Lower lobe of right lung (tissue), 2 donors: ENCODE measurements at regions not wholly inside any gene's neighbourhood (a gene's known extent, or its start where the extent isn't known, plus 50 kb on each side); places are given as distances from the start of the nearest gene placed in this dataset.
A peak's percentile ranks its signal among the peaks of the same experiment; 100 is the strongest.
"Not testable (repeated sequence)": the region's sequence is repeated elsewhere in the genome, so short reads cannot be mapped to it uniquely, and the experiment has no call there.

Experiments
- ATAC-seq, 2 donors: fragments of 200-7000 bp; cut with Tn5 transposase; one replicate each; pipeline ENCODE4 v1.9.1; 2020 to 2022; ENCODE audit warnings: mild to moderate bottlenecking in 2 of 2, moderate library complexity in 2 of 2
- DNase-seq: peaks from one replicate; pipeline ENCODE4 v3.0.0-alpha.2; 2020
- H3K27ac ChIP-seq: fragments of 200-600 bp; one replicate; pipeline ENCODE4 v1.8.0; 2022
- H3K27me3 ChIP-seq: fragments of 200-600 bp; one replicate; pipeline ENCODE4 v1.8.0; 2022; ENCODE audit warnings: low read depth
- H3K36me3 ChIP-seq: fragments of 200-600 bp; one replicate; pipeline ENCODE4 v1.8.0; 2022; ENCODE audit warnings: mild to moderate bottlenecking
- H3K4me1 ChIP-seq: fragments of 200-600 bp; one replicate; pipeline ENCODE4 v1.8.0; 2022
- H3K4me3 ChIP-seq: fragments of 200-600 bp; one replicate; pipeline ENCODE4 v1.8.0; 2022; ENCODE audit warnings: mild to moderate bottlenecking
- H3K9me3 ChIP-seq: fragments of 200-600 bp; one replicate; pipeline ENCODE4 v1.8.0; 2022
- CTCF ChIP-seq: fragments of 200-600 bp; IDR thresholded peaks from one replicate; pipeline ENCODE4 v1.8.0; 2022; ENCODE audit warnings: antibody characterized with exemption, mild to moderate bottlenecking
- intact Hi-C: fragments of 100-400 bp; cut with DNase I; formaldehyde crosslinking; loops from one replicate; pipeline ENCODE4 v1.11.0; 2022
- donor health status: DM: no; HTN: yes; CAD: no; lungs with severe emphysema.

GRCh38 chr4:127335073-127335620 lies 297.6 kb upstream of the INTU start:
- H3K36me3 ChIP-seq: no peaks in the 10 kb centered on the region
- no peak for ATAC-seq

GRCh38 chr4:127335732-127336131 lies 297.0 kb upstream of the INTU start:
- no peak for DNase-seq
- no peak for ATAC-seq
- Histone ChIP-seq H3K36me3 (no peaks in the 10 kb centered on the region), H3K4me1 (no peaks in the 10 kb centered on the region), H3K4me3 (no peak overlapping the region), H3K27me3 (no peaks in the 10 kb centered on the region), H3K27ac (no peak overlapping the region), H3K9me3 (no peaks in the 10 kb centered on the region)
- intact Hi-C loops: no loop called here
- TF ChIP-seq CTCF: no peak

More at GRCh38 chr4:127335073-127335620, 297.6 kb upstream of the INTU start:
- no peaks in the 10 kb centered on the region for H3K27me3 ChIP-seq
- no peaks in the 10 kb centered on the region for H3K9me3 ChIP-seq
- no peak overlapping the region for H3K27ac ChIP-seq
- H3K4me3 ChIP-seq: no peak overlapping the region
- no peak for TF ChIP-seq CTCF
- DNase-seq: no peak
- H3K4me1 ChIP-seq: no peaks in the 10 kb centered on the region
- intact Hi-C loops: no loop called here

- H3K4me3 ChIP-seq, H3K36me3 ChIP-seq, H3K27me3 ChIP-seq, H3K27ac ChIP-seq, H3K4me1 ChIP-seq, H3K9me3 ChIP-seq, ATAC-seq, intact Hi-C loops, DNase-seq: not testable (repeated sequence)
Measured at GRCh38 chr4:127343123-127343522, 289.6 kb upstream of the INTU start.

- H3K4me1 ChIP-seq: no peaks in the 10 kb centered on the region
- TF ChIP-seq CTCF: no peak
- no peak overlapping the region for H3K27ac ChIP-seq
- intact Hi-C loops: no loop called here
- no peak overlapping the region for H3K4me3 ChIP-seq
- H3K9me3 ChIP-seq: no peaks in the 10 kb centered on the region
- no peaks in the 10 kb centered on the region for H3K27me3 ChIP-seq
- H3K36me3 ChIP-seq: no peaks in the 10 kb centered on the region
- DNase-seq (no peak), ATAC-seq (no peak)
Measured at GRCh38 chr4:127344071-127344470, 288.7 kb upstream of the INTU start.

- H3K4me1 ChIP-seq: no peaks in the 10 kb centered on the region
- H3K4me3 ChIP-seq: no peak overlapping the region
- no peaks in the 10 kb centered on the region for H3K27me3 ChIP-seq
- no peak for DNase-seq
- intact Hi-C loops: no loop called here
- no peak overlapping the region for H3K27ac ChIP-seq
- no peak for TF ChIP-seq CTCF
- H3K36me3 ChIP-seq: no peaks in the 10 kb centered on the region
- no peak for ATAC-seq
- H3K9me3 ChIP-seq: no peaks in the 10 kb centered on the region
Measured at GRCh38 chr4:127347936-127348335, 284.8 kb upstream of the INTU start.

GRCh38 chr4:127352220-127353113 lies 280.3 kb upstream of the INTU start:
- intact Hi-C loops: no loop called here
- no peak overlapping the region for H3K4me3 ChIP-seq
- H3K4me1 ChIP-seq: no peaks in the 10 kb centered on the region
- no peak for TF ChIP-seq CTCF
- no peak overlapping the region for H3K27ac ChIP-seq
- ATAC-seq (peak in 1 of 2 donors; percentile 57), DNase-seq (no peak)
- H3K36me3 ChIP-seq: no peaks in the 10 kb centered on the region
- no peaks in the 10 kb centered on the region for H3K27me3 ChIP-seq
- no peaks in the 10 kb centered on the region for H3K9me3 ChIP-seq
